ENCODE measurements at regions not wholly inside any gene's neighbourhood (a gene's known extent, or its start where the extent isn't known, plus 50 kb on each side); places are given as distances from the start of the nearest gene placed in this dataset.

GRCh38 chr2:6760132-6760531, 105.6 kb downstream of the CMPK2 start:
- no peaks in the 10 kb centered on the region for H3K9me3 ChIP-seq
- H3K79me2 ChIP-seq (ENCODE audit: insufficient read depth), result no peaks in the 10 kb centered on the region
- no peaks in the 10 kb centered on the region for H3K27me3 ChIP-seq (ENCODE audit: insufficient read depth)
- no peaks in the 10 kb centered on the region for H4K20me1 ChIP-seq (ENCODE audit: insufficient read depth)
- WGBS (ENCODE audit: low lambda C conversion rate), result 51% methylated on average over 5 of the region's 5 CpGs
- H3F3A ChIP-seq (replicated peaks; ENCODE audit: insufficient read depth), result no peaks in the 10 kb centered on the region
- no peak overlapping the region for H2AFZ ChIP-seq (ENCODE audit: low read depth)
- no peak overlapping the region for H3K4me2 ChIP-seq
- CTCF ChIA-PET, result interaction anchor here (3.8 kb wide), 1 partner anchor 13 kb away, joined by 34 read pairs; no protein-coding TSS in a partner anchor
- POLR2A ChIA-PET, result no interaction called here
- no peaks in the 10 kb centered on the region for H3K36me3 ChIP-seq (replicated peaks in 1 of 2; ENCODE audit: control insufficient read depth in 1 of 2, insufficient read depth in 2 of 2, low read length in 1 of 2)
- no peak for DNase-seq
- H3K27ac ChIP-seq (ENCODE audit: low read depth in 2 of 2, low read length in 1 of 2), result no peak overlapping the region
- H3K9me2 ChIP-seq, result no peaks in the 10 kb centered on the region
- H3K4me1 ChIP-seq (ENCODE audit: control insufficient read depth in 1 of 2, insufficient read depth in 2 of 2, low read depth in 1 of 2, low read length in 1 of 2), result no peaks in the 10 kb centered on the region
- no peak for TF ChIP-seq IRF3 (IDR thresholded peaks at IDR 0.05; ENCODE audit: low read depth, low read length)
- TF ChIP-seq NFIC (IDR thresholded peaks at IDR 0.05; ENCODE audit: borderline replicate concordance), result no peak
- TF ChIP-seq NRF1 (IDR thresholded peaks at IDR 0.05; ENCODE audit: low read depth, low read length), result no peak
- TF ChIP-seq USF1 (IDR thresholded peaks at IDR 0.05; ENCODE audit: borderline replicate concordance, low read depth), result no peak
- TF ChIP-seq CHD2 (IDR thresholded peaks at IDR 0.05; ENCODE audit: low read length, partially characterized antibody), result no peak
- no peak for TF ChIP-seq TEAD4 (IDR thresholded peaks at IDR 0.05; ENCODE audit: borderline replicate concordance, insufficient read depth)
- TF ChIP-seq YY1 (IDR thresholded peaks at IDR 0.05; ENCODE audit: low read depth), result no peak
- TF ChIP-seq GATA2 (CRISPR knock-in tag; IDR thresholded peaks at IDR 0.05), result no peak
- TF ChIP-seq EP300 (IDR thresholded peaks at IDR 0.05; ENCODE audit: borderline replicate concordance in 1 of 2, low read depth in 1 of 2, low read length in 1 of 2), result no peak
- TF ChIP-seq ELF1 (IDR thresholded peaks at IDR 0.05), result no peak
- no peak for TF ChIP-seq SIN3A (IDR thresholded peaks at IDR 0.05; ENCODE audit: borderline replicate concordance, low read depth, low read length)
- no peak for TF ChIP-seq MXI1 (IDR thresholded peaks at IDR 0.05; ENCODE audit: low read depth, low read length)
- TF ChIP-seq GABPA (IDR thresholded peaks at IDR 0.05; ENCODE audit: low read depth), result no peak
- no peak for TF ChIP-seq USF2 (IDR thresholded peaks at IDR 0.05; ENCODE audit: borderline replicate concordance, low read depth, low read length)
- no peak for TF ChIP-seq MAX (IDR thresholded peaks at IDR 0.05; ENCODE audit: low read depth)
- no peak for TF ChIP-seq FOXM1 (IDR thresholded peaks at IDR 0.05; ENCODE audit: low read depth)
- TF ChIP-seq REST (IDR thresholded peaks at IDR 0.05; ENCODE audit: low read depth, low read length), result no peak
- no peak for TF ChIP-seq TCF12 (IDR thresholded peaks at IDR 0.05)
- H3K4me3 ChIP-seq (ENCODE audit: low read depth in 2 of 2, low read length in 1 of 2), result no peak overlapping the region
- no peak overlapping the region for H3K9ac ChIP-seq

All from SK-N-SH (cell line).